OCI-LY7 (cell line): ENCODE measurements at regions not wholly inside any gene's neighbourhood (a gene's known extent, or its start where the extent isn't known, plus 50 kb on each side); places are given as distances from the start of the nearest gene placed in this dataset.

Experiments
- CTCF ChIP-seq: fragments of 200-600 bp; sonication (generic); conservative IDR thresholded peaks from 2 replicates; pipeline ENCODE4 v1.5.1; 2014; ENCODE audit warnings: mild to moderate bottlenecking, antibody characterized with exemption, low read length, moderate library complexity, mixed read lengths
- EZH2phosphoT487 ChIP-seq: fragments of 200-600 bp; sonication (generic); IDR thresholded peaks from 2 replicates; pipeline ENCODE4 v1.6.1; 2018; ENCODE audit warnings: low read depth, borderline replicate concordance, mild to moderate bottlenecking, mixed run types, antibody characterized with exemption, low read length, moderate library complexity, mixed read lengths

- no peak for TF ChIP-seq CTCF
- no peak for TF ChIP-seq EZH2phosphoT487
Observed at GRCh38 chr18:1564793-1565192, 660.1 kb downstream of the ADCYAP1 start.
